Body of pancreas (tissue), 4 donors: ENCODE measurements at regions not wholly inside any gene's neighbourhood (a gene's known extent, or its start where the extent isn't known, plus 50 kb on each side); places are given as distances from the start of the nearest gene placed in this dataset.

Experiments
- CTCF ChIP-seq, 7 experiments: fragments of 450-650 bp in 4 of 7; fragments of 200-600 bp in 3 of 7; sonication (generic) in 3 of 7; IDR thresholded peaks; one replicate each; pipeline ENCODE4 v1.5.1; 2016 to 2019; ENCODE audit warnings: antibody characterized with exemption in 7 of 7
- POLR2A ChIP-seq, 3 donors: fragments of 450-650 bp; IDR thresholded peaks; one replicate each; pipeline ENCODE4 v1.6.1; 2016; ENCODE audit warnings: antibody characterized with exemption in 3 of 3, mild to moderate bottlenecking in 2 of 3

GRCh38 chr17:54452666-54453348, 447.8 kb upstream of the TOM1L1 start:
- TF ChIP-seq CTCF (IDR thresholded peaks at IDR 0.05) (no peak), POLR2A (IDR thresholded peaks at IDR 0.05) (no peak)
